Skin of body (tissue), 1 donor: ENCODE measurements at regions not wholly inside any gene's neighbourhood (a gene's known extent, or its start where the extent isn't known, plus 50 kb on each side); places are given as distances from the start of the nearest gene placed in this dataset.
"Not testable (repeated sequence)": the region's sequence is repeated elsewhere in the genome, so short reads cannot be mapped to it uniquely, and the experiment has no call there.

ENCODE experiments used
- DNase-seq: peaks from one replicate; lab custom pipeline; 2025; lab: John Stamatoyannopoulos, UW

DNA sequence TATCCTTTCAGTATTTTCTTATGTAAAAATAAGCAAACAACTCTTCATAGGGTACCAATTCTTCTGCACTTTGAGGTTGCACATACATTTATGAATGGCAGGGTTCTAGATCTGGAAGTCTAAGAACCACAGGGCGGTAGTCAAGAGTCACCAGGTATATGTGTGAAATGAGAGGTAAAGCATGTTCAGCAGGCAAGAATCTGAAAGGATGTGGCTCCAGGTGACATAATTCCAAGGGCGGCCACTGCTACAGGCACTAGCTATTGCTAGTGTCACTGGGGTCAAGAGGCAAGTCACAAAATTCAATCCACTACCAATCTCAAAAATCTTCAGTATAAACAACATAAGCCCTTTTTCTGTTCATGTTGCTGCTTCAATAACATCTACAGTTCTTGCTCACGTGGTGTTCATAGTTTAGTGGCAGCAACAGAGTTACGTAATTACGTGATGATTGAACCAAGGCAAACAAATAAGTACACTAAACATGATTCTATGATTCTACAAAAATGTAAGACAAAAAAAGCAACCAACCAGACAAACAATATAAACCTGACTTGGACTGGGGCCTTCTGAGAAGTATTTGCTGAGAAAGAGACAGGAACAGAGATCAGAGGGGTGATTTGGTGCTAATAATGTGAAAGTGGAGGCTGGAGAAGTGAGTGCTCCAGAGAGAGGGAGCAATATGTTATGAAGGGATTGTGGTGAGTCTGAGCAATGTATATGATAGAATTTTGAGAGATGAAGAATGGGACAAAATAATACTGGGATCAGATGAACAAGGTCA is 101.7 kb downstream of the NAA11 start:
- DNase-seq, result no peak

DNA sequence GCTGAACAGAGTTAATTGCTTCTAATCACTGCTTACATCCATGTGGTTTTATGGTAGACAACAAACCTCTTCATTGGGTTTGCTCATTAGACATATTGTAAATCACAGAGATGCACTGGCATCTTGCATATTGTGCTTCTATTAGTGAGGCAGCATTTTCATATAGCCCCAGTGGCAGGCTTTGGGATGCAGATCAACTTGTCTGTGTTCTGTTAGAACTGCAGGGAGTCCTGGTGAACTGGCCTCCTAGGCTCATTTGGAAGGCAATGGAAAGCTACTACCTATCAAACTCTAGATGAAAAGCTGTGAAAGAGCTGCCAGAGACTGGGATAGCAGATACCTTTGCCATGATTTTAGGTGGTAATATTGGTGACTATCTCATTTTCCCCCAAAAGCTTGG is 108.8 kb downstream of the NAA11 start:
- no peak for DNase-seq

DNA sequence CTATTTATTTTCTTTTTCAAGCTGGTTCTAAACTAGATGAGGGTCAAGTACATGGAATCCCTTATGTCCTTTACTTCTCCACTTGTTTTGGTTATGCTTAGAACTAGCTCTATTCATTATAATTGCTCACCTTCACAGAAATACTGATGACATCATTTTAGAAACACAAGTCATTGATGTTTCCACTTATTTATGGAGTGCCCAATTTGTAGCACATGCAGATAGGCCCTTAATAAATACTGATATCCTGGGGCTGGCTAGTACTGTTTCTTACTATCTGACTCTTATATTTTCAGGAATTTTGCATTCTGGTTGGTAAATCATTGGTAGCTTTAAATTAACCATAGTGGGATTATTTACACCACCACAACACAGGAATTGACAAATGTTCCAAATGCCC is 112.2 kb downstream of the NAA11 start:
- DNase-seq, result no peak

DNA sequence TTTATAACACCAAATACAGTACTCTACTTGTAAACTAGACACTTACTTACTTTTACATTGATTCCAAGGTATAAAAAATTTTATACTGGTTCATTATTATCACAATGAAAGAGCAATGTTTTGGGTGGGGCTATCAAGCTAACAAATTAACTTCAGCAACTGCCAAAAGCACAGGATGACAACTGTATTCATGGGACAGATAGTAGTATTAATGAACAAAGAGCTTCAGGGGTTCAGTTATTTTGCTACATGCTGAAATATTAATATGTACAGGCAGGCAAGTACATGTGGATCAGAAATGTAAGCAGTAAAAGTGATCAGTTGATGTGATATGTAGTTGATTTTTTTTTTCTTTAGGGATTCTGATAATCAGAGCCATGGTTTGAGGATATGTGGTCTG is 112.9 kb downstream of the NAA11 start:
- DNase-seq, result no peak

DNA sequence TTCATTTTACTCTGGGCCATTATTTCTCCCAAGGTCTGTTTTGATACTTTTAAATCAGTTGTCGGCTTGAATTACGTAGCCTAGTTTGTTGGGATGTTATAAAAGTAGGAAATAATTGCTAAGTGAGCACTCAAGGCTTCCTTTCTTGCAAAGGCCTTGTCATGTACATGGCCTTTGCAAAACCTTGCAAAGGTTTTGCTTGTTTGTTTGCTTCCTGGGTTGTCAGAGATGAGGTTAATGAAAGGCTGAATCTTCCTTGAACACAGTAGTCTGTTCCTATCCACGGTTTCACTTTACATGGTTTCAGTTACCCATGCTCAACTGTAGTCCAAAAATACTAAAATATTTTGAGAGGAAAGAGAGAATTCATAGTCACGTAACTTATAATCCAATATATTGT is 113.5 kb downstream of the NAA11 start:
- no peak for DNase-seq

DNA sequence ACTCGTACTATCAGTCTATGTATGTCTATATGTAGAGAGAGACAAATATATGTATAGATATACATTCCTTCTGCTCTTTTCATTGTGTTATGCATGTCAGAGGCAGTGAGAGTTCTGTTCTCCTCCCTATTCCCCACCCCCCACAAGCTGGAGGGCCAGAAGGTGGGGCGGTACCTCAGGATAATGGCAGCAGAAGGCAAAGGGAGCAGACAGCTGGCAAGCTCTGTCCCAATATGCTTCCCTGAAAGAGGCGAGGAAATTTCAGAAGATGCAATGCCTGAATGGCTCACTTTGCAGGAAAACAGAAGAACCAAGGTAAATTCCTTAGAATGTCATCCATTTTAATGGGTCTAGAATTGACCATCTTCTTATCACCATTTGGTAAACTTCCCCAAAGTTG is 114.4 kb downstream of the NAA11 start:
- DNase-seq, result no peak

DNA sequence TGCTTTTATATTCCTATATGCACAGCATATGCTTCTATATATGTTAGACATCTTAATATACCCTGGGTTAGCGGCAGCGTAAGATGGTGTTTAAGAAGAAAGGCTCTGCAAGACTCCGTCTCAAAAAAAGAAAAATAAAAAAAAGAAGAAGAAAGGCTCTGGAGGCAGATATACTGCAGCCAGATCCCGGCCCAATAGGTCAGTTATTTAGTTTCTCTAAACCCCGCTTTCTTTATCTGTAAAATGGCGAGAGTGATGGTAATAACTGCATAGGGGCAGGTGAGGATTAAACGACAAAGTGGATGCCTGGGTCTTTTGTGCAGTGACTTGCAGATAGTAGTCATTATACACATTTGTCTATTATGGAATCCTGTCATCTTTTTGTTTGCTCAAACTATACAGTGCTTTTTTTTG is 115.2 kb downstream of the NAA11 start:
- no peak for DNase-seq

DNA sequence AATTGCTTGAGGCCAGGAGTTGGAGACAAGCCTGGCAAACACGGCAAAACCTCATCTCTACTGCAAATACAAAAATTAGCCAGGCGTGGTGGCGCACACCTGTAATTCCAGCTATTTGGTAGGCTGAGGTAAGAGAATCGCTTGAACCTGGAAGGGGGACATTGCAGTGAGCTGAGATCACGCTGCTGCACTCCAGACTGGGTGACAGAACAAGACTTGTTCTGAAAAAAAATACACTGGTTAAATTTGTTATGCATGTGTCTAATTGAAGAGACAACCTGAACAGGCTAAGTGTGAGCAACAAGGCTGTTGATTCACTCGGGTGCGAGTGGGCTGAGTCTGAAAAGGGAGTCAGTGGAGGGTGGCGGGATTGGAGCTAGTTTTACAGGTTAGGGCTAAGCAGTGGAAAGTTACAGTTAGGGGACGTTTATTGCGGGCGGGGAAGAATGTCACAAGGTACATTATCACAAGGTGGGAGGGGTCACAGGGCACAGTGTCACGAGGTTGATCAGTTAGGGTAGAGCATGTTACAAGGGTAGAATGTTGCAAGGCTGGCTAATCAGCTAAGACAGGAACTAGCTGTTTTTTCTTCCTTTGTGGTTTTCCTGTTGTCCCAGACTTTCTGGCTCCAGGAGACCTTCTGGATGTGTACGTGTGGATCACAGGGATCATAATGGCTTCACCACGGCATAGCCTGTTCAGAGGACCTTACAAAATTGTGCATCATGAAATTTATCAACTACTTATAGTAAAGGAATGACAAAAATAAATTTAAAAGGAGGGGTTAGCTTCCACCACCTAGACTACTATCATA is 115.8 kb downstream of the NAA11 start:
- no peak for DNase-seq

DNA sequence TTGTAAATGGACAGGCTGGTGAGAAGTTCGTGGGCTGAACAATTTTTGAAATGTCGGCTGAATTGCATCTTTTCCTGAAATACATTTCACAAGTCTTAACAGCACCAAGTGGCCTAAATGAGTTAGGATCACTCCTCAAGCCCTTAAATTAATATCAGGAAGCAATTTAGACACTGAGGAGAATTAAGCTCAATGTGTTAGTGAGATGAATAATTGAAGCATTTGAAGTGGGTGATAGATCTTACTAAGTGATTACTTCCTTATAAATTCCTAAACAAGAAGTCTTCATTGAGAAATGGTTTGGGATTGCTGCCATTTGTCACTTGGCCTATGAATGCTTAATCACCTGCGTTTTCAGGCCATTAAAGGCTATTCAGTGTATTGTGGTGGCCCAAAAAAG is 116.8 kb downstream of the NAA11 start:
- no peak for DNase-seq

DNA sequence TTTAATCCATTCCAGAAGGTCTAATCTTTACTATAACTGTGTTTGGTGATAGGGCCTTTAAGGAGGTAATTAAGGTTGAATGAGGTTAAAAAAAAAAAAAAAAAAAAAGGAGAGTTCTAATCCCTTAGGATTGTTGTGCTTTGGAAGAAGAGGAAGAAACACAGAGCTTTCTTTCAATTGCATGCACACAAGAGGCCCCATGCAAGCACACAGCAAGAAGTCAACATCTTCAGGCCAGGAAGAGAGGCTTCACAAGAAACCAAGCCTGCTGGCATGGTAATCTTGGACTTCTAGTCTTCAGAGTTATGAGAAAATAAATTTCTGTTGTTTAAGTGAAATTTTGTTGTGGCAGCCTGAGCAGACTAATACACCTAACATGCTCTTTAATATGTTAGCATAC is 118.6 kb downstream of the NAA11 start:
- DNase-seq, result no peak

DNA sequence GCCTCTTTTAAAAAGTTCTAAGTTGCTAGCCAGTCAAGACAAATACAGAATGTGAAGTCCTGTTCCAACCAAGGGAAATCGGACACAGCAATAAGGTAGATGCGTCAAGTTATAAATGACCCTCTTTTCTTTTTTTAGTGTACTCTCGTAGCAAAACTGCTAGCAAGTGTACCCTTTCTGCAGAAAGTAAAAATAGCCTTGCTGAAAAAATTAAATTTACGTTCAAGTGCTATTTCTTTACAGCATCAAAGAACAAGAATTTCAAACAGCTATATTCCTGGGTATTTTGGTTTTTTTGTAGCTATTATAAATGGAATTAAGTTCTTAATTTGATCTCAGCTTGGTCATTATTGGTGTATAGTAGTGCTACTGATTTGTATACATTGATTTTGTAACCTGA is 119.2 kb downstream of the NAA11 start:
- DNase-seq, result no peak

DNA sequence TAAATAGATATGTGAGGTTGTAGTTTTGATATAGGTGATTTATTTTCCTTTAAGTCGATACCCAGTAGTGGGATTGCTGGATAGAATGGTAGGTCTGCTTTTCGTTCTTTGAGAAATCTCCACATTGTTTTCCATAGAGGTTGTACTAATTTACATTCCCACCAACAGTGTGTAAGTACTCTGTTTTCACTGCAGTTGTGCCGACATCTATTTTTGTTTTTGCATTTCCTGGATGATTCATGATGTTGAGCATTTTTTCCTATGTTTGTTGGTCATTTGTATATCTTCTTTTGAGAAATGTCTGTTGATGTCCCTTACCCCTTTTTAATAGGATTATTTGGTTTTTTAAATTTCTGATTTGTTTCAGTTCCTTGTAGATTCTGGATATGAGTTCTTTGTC is 120.7 kb downstream of the NAA11 start:
- DNase-seq, result no peak

DNA sequence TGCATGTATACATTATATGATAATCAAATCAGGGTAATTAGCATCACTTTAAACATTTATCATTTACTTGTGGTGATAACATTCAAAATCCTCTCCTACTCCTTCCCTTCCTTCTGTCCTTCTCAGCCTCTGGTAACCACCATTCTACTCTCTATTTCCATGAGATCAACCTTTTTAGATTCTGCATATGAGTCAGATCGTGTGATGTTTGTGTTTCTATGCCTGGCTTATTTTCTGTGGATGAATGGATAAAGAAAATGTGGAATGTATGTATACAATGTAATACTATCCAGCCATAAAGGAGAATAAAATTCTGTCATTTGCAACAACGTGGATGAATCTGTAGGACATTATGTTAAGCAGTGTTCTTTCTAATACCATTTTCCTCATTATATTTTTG is 123.9 kb downstream of the NAA11 start:
- DNase-seq, result no peak

DNA sequence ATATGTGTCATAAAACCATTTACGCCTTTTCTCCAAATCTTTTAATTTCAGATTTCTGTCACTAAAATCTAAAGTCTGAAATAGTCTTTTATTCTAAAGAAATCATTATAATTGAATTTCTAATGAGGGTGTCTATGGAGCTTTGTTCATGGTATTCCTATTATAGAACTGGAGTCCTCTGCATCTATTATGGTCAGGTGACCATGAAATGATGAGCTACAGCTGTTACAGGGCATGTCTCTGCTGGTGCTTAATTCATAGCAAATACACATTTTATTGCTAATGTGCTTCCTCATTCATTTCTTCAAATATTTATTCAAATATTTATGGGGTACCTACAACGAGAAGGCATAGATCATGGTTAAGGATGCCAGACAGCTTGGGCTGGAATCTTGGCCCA is 126.1 kb downstream of the NAA11 start:
- no peak for DNase-seq

DNA sequence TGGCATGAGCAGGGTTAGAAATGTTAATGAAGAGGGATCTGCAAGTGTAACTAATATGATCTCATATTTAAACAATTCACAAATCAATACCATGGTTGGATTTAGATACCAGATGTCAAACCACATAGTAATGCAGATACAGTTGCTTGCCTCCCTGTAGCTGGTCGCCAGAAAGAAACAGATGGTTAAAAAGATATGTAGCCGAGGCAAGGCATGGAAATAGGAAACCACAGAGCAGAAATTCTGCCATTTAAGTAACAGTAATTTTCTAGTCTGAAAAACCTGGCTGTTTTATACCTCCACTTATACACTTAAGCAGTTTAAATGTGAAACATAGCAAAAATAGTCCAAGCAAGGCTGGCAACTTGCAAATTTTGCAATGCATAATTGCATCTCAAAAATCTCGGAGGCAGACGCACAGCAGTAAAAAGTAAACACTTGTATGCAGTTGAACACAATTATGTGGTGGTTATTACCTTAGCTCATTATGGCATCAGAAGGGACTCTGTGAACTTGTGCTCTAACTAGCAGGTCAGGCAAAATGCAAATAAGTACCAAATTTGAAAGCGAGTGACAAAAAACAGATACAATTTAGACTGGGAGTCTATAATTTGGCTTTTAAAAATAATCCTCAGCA is 126.8 kb downstream of the NAA11 start:
- DNase-seq, result no peak

DNA sequence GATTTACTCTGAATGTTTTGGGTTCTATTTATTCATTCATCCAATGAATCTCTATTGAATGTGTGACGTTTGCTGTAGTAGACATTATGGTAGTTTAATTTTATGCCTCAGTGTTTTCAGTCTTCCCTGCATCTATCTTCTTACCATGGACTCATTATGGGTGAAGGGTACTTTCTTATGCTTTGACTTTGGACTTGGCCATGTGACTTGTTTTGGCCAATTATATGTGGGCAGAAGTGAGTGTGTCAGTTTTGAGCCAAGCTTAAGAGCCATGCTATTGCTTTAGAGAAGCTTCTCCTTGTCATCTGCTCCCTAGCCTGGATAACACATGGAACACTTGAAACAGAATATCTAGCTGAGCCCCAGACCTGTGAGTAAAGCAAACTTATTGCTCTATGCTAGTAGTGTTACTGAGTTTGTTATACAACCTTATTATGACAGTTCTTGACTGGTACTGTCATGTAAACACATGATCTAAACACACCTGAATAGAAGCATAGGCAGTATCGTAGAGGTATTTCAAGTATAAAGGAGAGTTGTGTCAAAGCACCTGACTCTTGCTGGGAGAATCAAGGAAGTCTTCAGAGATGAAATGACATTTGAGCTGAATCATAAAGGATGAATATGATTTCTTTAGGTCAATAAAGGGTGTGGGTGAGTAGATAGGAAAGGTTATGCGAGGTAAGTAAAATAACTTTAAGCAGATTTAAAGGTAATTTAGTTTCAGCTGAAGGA is 128.4 kb downstream of the NAA11 start:
- DNase-seq, result no peak

DNA sequence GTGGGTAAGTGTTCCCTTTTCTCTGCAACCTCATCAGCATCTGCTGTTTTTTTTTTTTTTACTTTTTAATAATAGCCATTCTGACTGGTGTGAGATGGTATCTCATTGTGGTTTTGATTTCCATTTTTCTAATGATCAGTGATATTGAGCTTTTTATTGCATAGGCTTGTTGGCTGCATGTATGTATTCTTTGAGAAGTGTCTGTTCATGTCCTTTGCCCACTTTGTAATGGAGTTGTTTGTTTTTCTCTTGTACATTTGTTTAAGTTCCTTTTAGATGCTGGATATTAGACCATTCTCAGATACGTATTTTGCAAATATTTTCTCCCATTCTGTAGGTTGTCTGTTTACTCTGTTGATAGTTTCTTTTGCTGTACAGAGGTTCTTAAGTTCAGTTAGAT is 134.6 kb downstream of the NAA11 start:
- DNase-seq, result not testable (repeated sequence)

DNA sequence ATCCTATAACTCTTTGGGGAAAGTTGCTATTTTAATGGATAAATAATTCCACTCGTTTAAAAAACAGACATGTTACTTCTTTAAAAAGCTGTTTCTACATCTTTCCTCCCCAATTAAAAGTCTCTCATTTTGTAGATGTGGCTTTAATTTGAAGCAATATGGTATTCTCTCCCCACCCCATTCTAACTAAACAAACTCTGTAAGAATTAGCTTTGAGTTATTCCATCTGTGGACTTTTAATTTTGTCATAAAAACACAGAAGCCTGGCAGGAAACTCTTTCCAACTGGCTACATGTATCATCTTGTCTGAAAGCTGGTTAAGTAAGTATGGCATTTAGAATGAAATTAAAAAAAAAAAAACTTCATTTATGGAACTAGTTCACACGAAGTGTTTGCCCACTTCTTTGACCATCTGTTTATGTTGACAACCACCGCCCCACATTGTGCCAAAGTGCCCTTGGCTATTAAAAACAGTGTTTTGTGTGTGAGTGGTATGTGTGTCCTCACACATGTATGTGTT is 140.3 kb downstream of the NAA11 start:
- peak; percentile 46 for DNase-seq

DNA sequence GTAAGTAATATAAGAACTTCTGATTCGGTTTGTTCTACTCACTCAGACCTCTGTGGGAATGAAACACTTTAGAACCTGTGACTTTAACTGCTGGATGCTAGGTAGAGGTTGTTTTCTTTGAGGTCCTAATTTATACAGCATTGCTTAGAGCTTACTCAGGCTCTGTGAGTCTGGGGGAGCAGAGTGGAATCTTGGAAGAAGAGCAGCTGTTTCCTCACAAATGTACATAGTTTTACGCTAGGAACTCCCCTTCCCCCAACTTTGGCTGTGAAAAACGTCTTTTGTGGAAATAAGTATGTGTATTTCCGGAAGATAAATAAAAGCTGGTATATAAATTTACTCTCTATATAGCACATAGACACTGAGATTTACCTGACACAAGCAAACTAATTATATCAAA is 141.4 kb downstream of the NAA11 start:
- no peak for DNase-seq

DNA sequence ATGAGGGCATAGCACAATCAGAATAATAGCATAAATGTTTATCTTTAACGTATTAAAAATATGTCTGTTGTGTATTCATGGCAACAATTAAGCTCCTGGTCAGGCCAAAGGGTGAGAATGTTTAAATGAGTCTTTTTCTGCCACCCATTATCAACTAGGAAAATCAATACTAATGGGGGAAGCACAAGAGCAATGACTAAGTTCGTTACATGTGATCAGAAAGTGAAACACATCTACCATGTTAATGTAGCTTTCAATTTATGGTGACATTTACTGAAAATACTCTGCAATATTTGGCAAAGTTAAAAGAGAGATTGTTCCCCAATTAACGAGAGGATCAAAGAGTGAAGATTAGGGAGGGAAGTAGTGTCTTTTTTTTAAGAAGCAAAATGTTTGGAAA is 143.7 kb downstream of the NAA11 start:
- no peak for DNase-seq

DNA sequence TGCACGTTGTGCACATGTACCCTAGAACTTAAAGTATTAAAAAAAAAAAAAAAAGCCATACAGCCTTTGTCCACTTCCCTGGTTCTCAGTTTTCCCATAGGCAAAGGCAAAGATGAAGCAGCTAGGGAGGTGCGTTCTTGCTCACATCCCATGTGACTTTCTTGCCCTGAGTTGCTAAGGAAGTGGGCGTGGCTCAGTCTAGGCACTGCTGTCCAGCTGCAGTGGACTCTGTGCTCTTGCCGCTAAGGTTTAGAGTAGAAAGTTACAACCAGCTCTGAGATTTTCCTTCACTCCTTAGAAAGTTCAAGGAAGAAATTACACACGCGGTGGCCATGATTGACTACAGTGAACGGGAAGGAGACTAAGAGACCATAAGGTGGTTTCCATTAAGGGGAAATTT is 144.7 kb downstream of the NAA11 start:
- DNase-seq, result no peak

DNA sequence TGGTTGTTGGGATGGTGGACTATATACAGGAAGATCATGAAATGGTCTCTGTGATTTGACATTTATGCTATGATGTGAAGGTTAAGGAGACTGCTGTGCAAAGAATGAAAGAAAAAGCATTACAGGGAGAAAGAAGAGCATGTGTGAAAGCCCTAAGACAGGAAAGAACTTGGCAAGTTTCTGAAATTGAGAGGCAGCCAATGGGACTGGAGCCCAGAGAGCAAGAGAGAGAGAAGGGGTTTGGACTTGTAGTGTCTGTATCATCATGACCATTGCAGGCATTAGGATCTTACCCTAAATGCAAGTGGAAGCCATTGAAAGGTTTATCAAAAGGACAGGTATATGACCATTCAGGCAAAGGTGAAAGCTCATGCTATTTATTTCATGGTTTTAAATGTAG is 147.1 kb downstream of the NAA11 start:
- DNase-seq, result no peak
